A673 (cell line): ENCODE measurements at regions not wholly inside any gene's neighbourhood (a gene's known extent, or its start where the extent isn't known, plus 50 kb on each side); places are given as distances from the start of the nearest gene placed in this dataset.

ENCODE experiments used
- BruUV-seq: library from RNA; stranded (reverse); fragments of 400-500 nt; replicated peaks from 2 replicates; lab custom pipeline; 2021; lab: Mats Ljungman, UMichigan
- CTCF ChIA-PET: fragments of 300-600 bp; sonication (Branson Sonifier 250); formaldehyde crosslinking; loops from one replicate; lab custom pipeline; 2022; ENCODE audit warnings: antibody characterized with exemption; lab: Charles Lee
- POLR2A ChIA-PET: fragments of 300-600 bp; sonication (Branson Sonifier 250); formaldehyde crosslinking; loops from one replicate; lab custom pipeline; 2022; ENCODE audit warnings: antibody characterized with exemption; ENCODE audit not compliant: low non-redundant PET; lab: Charles Lee
- DNase-seq: peaks from one replicate; pipeline ENCODE4 v3.0.0-alpha.2; 2015; ENCODE audit warnings: low spot score
- H3K27ac ChIP-seq: fragments of 200-600 bp; sonication (generic); 2 replicates; pipeline ENCODE4 v1.5.1; 2016; ENCODE audit warnings: mixed run types, low read depth, mild to moderate bottlenecking, mixed read lengths, antibody characterized with exemption, low read length; ENCODE audit not compliant: poor library complexity, severe bottlenecking
- H3K27me3 ChIP-seq: fragments of 200-600 bp; sonication (generic); replicated peaks from 2 replicates; pipeline ENCODE4 v1.6.1; 2017; ENCODE audit warnings: mixed run types, low read depth, mild to moderate bottlenecking, mixed read lengths, antibody characterized with exemption, low read length; ENCODE audit not compliant: insufficient read depth, poor library complexity
- H3K36me3 ChIP-seq: fragments of 200-600 bp; sonication (generic); 2 replicates; pipeline ENCODE4 v1.6.1; 2016; ENCODE audit warnings: mixed run types, mild to moderate bottlenecking, mixed read lengths, antibody characterized with exemption, low read length; ENCODE audit not compliant: insufficient read depth, poor library complexity, severe bottlenecking
- H3K4me1 ChIP-seq: fragments of 200-600 bp; sonication (generic); 2 replicates; pipeline ENCODE4 v1.6.1; 2017; ENCODE audit warnings: mixed run types, mild to moderate bottlenecking, mixed read lengths, antibody characterized with exemption, low read length; ENCODE audit not compliant: insufficient read depth, poor library complexity, severe bottlenecking
- H3K4me3 ChIP-seq: fragments of 200-600 bp; sonication (generic); 2 replicates; pipeline ENCODE4 v1.5.1; 2016; ENCODE audit warnings: low read depth, mixed run types, mild to moderate bottlenecking, mixed read lengths, low read length; ENCODE audit not compliant: poor library complexity, severe bottlenecking
- H3K9me3 ChIP-seq: fragments of 200-600 bp; sonication (generic); 2 replicates; pipeline ENCODE4 v1.6.1; 2016; ENCODE audit warnings: mixed run types, low read depth, mild to moderate bottlenecking, mixed read lengths, antibody characterized with exemption, low read length; ENCODE audit not compliant: poor library complexity, severe bottlenecking
- CTCF ChIP-seq: fragments of 300-800, 200-600 bp; sonication (generic); conservative IDR thresholded peaks from 2 replicates; pipeline ENCODE4 v1.5.1; 2017; ENCODE audit warnings: low read depth, mild to moderate bottlenecking, antibody characterized with exemption, low read length, moderate library complexity, mixed read lengths
- EZH2 ChIP-seq: fragments of 200-600 bp; sonication (generic); IDR thresholded peaks from 2 replicates; pipeline ENCODE4 v1.6.1; 2017; ENCODE audit warnings: borderline replicate concordance, low read depth, mild to moderate bottlenecking, mixed read lengths, antibody characterized with exemption, low read length; ENCODE audit not compliant: poor library complexity, severe bottlenecking
- intact Hi-C: fragments of 100-400 bp; cut with micrococcal nuclease; formaldehyde crosslinking; loops from one replicate; pipeline ENCODE4 v1.10.0; 2022; ENCODE audit not compliant: unreplicated experiment

- Histone ChIP-seq H3K4me3 (no peak overlapping the region), H3K27ac (no peak overlapping the region), H3K4me1 (no peaks in the 10 kb centered on the region), H3K27me3 (no peaks in the 10 kb centered on the region), H3K9me3 (no peaks in the 10 kb centered on the region), H3K36me3 (no peaks in the 10 kb centered on the region)
- POLR2A ChIA-PET: no interaction called here
- BruUV-seq: no TSS peak
- intact Hi-C loops: no loop called here
- CTCF ChIA-PET: no interaction called here
- DNase-seq: no peak
- TF ChIP-seq EZH2 (no peak), CTCF (no peak)
Measured at GRCh38 chr4:58119298-58119697, 1009.1 kb upstream of the IGFBP7 start.

- Histone ChIP-seq H3K36me3 (no peaks in the 10 kb centered on the region), H3K27me3 (no peaks in the 10 kb centered on the region), H3K9me3 (no peaks in the 10 kb centered on the region), H3K4me3 (no peak overlapping the region), H3K27ac (no peak overlapping the region), H3K4me1 (no peaks in the 10 kb centered on the region)
- BruUV-seq: no TSS peak
- TF ChIP-seq CTCF (no peak), EZH2 (no peak)
- ChIA-PET CTCF (no interaction called here), POLR2A (no interaction called here)
- DNase-seq: no peak
- intact Hi-C loops: no loop called here
Measured at GRCh38 chr4:58113126-58113525, 1002.9 kb upstream of the IGFBP7 start.

- H3K27ac ChIP-seq: no peak overlapping the region
- TF ChIP-seq EZH2 (no peak), CTCF (no peak)
- no peaks in the 10 kb centered on the region for H3K27me3 ChIP-seq
- CTCF ChIA-PET: no interaction called here
- POLR2A ChIA-PET: no interaction called here
- no peaks in the 10 kb centered on the region for H3K4me1 ChIP-seq
- H3K4me3 ChIP-seq: no peak overlapping the region
- intact Hi-C loops: no loop called here
- no peaks in the 10 kb centered on the region for H3K9me3 ChIP-seq
- no peaks in the 10 kb centered on the region for H3K36me3 ChIP-seq
- no TSS peak for BruUV-seq
- no peak for DNase-seq
Measured at GRCh38 chr4:58111818-58112217, 1001.6 kb upstream of the IGFBP7 start.
